Nephron progenitor cell (in vitro differentiated cells): ENCODE measurements at regions not wholly inside any gene's neighbourhood (a gene's known extent, or its start where the extent isn't known, plus 50 kb on each side); places are given as distances from the start of the nearest gene placed in this dataset.
"Not testable (repeated sequence)": the region's sequence is repeated elsewhere in the genome, so short reads cannot be mapped to it uniquely, and the experiment has no call there.

Source experiments
- DNase-seq: peaks from one replicate; pipeline ENCODE4 v3.0.0; 2021
- H3K27ac Mint-ChIP-seq: 2 replicates; pipeline ENCODE4 v1.8.0; 2021; ENCODE audit warnings: mild to moderate bottlenecking, moderate library complexity, mixed read lengths
- H3K27me3 Mint-ChIP-seq: 2 replicates; pipeline ENCODE4 v1.8.0; 2021; ENCODE audit warnings: mild to moderate bottlenecking, low read depth, mixed read lengths; ENCODE audit not compliant: poor library complexity
- H3K36me3 Mint-ChIP-seq: 2 replicates; pipeline ENCODE4 v1.8.0; 2021; ENCODE audit warnings: low read depth, mixed read lengths
- H3K4me1 Mint-ChIP-seq: 2 replicates; pipeline ENCODE4 v1.8.0; 2021; ENCODE audit warnings: mixed read lengths
- H3K4me3 Mint-ChIP-seq: 2 replicates; pipeline ENCODE4 v1.8.0; 2021; ENCODE audit warnings: mild to moderate bottlenecking, moderate library complexity, mixed read lengths
- H3K9me3 Mint-ChIP-seq: 2 replicates; pipeline ENCODE4 v1.8.0; 2021; ENCODE audit warnings: mild to moderate bottlenecking, moderate library complexity, mixed read lengths
- TF ChIP-seq, protein P1 (sequence below): fragments of 200-600 bp; sonication (generic); IDR thresholded peaks from 2 replicates; pipeline ENCODE4 v1.5.0; 2021; ENCODE audit warnings: antibody characterized with exemption

DNA sequence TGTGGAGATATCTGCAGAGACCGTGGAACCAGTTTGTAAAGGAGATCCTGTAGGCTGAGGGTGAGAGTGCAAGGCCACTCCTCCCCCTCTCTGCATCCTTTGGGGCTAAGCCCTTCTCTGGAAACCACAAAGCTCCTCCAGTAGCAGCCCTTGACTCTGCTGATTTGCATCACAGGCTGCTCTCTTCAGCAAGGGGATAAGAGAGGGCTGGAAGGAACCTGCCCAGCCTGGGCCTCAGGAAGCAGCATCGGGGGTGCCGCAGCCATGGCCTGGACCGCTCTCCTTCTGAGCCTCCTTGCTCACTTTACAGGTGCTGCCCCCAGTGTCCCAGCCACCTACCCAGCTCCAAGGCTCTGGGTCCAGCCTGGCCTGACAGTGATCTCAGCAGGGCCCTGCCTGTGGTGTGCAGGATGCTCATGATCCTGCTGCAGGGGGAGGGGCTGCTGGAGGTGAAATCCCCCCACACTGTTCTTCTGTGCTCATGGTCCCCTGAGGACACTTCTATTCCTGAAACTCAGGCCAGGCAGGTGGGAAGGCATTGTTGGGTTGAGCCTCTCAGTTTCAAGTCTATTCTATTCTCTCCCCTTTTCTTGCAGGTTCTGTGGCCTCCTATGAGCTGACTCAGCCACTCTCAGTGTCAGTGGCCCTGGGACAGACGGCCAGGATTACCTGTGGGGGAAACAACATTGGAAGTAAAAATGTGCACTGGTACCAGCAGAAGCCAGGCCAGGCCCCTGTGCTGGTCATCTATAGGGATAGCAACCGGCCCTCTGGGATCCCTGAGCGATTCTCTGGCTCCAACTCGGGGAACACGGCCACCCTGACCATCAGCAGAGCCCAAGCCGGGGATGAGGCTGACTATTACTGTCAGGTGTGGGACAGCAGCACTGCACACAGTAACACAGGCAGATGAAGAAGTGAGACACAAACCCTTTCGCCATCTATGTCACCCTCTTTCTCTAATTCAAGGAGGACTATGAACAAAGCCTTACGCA lies 68.5 kb upstream of the IGLL5 start:
- no peaks in the 10 kb centered on the region for H3K9me3 Mint-ChIP-seq
- H3K4me3 Mint-ChIP-seq = no peak overlapping the region
- TF ChIP-seq, protein P1, sequence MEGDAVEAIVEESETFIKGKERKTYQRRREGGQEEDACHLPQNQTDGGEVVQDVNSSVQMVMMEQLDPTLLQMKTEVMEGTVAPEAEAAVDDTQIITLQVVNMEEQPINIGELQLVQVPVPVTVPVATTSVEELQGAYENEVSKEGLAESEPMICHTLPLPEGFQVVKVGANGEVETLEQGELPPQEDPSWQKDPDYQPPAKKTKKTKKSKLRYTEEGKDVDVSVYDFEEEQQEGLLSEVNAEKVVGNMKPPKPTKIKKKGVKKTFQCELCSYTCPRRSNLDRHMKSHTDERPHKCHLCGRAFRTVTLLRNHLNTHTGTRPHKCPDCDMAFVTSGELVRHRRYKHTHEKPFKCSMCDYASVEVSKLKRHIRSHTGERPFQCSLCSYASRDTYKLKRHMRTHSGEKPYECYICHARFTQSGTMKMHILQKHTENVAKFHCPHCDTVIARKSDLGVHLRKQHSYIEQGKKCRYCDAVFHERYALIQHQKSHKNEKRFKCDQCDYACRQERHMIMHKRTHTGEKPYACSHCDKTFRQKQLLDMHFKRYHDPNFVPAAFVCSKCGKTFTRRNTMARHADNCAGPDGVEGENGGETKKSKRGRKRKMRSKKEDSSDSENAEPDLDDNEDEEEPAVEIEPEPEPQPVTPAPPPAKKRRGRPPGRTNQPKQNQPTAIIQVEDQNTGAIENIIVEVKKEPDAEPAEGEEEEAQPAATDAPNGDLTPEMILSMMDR = no peak
- H3K36me3 Mint-ChIP-seq = no peaks in the 10 kb centered on the region
- no peak for DNase-seq
- peaks cover 53% of the 10 kb centered on the region for H3K27me3 Mint-ChIP-seq
- no peak overlapping the region for H3K27ac Mint-ChIP-seq
- H3K4me1 Mint-ChIP-seq = peaks cover 21% of the 10 kb centered on the region

DNA sequence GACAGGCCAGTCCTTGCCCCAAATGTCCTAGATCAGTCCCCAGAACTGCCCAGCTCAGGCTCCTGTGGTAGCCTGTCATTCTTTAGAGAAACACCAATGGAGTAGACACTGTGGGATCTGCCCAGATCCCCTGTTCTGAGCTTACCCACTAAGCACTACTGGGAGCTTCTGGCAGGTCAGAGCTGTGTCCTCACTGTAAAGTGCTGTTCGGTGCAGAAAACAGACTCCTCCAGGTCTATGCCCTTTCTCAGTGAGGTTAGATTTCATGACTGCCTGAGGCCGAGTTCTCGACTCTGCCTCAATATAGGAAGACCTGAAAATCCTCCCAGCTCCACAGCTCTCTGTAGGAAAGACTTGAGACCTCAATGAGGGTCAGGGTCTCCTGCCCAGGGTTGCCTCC lies 67.5 kb upstream of the IGLL5 start:
- Mint-ChIP-seq H3K27ac (no peak overlapping the region), H3K4me1 (peaks cover 21% of the 10 kb centered on the region), H3K27me3 (peaks cover 51% of the 10 kb centered on the region), H3K4me3 (no peak overlapping the region), H3K36me3 (no peaks in the 10 kb centered on the region), H3K9me3 (no peaks in the 10 kb centered on the region)
- DNase-seq = no peak
- TF ChIP-seq, protein P1 = no peak

GRCh38 chr22:22820626-22821025 lies 67.0 kb upstream of the IGLL5 start:
- no peaks in the 10 kb centered on the region for H3K36me3 Mint-ChIP-seq
- no peak for DNase-seq
- H3K9me3 Mint-ChIP-seq = no peaks in the 10 kb centered on the region
- no peak overlapping the region for H3K4me3 Mint-ChIP-seq
- H3K27me3 Mint-ChIP-seq = peaks cover 56% of the 10 kb centered on the region
- no peak overlapping the region for H3K27ac Mint-ChIP-seq
- peaks cover 21% of the 10 kb centered on the region for H3K4me1 Mint-ChIP-seq
- TF ChIP-seq, protein P1 = no peak

DNA sequence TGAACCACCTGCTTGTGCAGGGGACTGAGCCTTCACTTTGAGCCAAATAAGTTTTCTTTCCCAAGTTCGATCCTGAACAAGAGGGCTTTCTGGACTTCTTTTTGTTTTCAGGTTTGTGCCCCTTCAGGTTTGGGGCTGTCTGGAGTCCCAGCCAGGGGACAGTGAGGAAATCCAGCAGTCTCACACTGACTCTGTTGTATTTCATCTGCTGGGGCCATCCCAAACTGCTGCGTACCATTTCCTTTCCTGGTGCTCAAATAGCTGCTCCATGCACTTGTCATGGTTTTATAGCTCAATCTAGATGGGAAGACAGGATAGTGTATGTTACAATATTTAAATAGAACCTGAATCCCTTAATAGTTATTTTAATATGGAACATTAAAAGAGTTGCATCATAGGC lies 66.3 kb upstream of the IGLL5 start:
- Mint-ChIP-seq H3K4me1 (peaks cover 21% of the 10 kb centered on the region), H3K9me3 (no peaks in the 10 kb centered on the region), H3K36me3 (no peaks in the 10 kb centered on the region), H3K4me3 (no peak overlapping the region), H3K27me3 (peaks cover 57% of the 10 kb centered on the region), H3K27ac (no peak overlapping the region)
- no peak for DNase-seq
- TF ChIP-seq, protein P1 = no peak

- no peak for DNase-seq
- Mint-ChIP-seq H3K27ac (no peak overlapping the region), H3K27me3 (peaks cover 58% of the 10 kb centered on the region), H3K4me3 (no peak overlapping the region), H3K4me1 (peaks cover 21% of the 10 kb centered on the region), H3K9me3 (no peaks in the 10 kb centered on the region), H3K36me3 (no peaks in the 10 kb centered on the region)
- TF ChIP-seq, protein P1 = no peak
Observed at GRCh38 chr22:22822106-22822505, 65.5 kb upstream of the IGLL5 start.

GRCh38 chr22:22822553-22822952 lies 65.1 kb upstream of the IGLL5 start:
- not testable (repeated sequence) for DNase-seq, H3K4me3 Mint-ChIP-seq, H3K27ac Mint-ChIP-seq, H3K36me3 Mint-ChIP-seq, H3K9me3 Mint-ChIP-seq
- Mint-ChIP-seq H3K27me3 (peaks cover 59% of the 10 kb centered on the region), H3K4me1 (peaks cover 21% of the 10 kb centered on the region)
